Activated naive CD8-positive, alpha-beta T cell treated with anti-CD3 and anti-CD28 coated beads, Interleukin-2, amount 10 ng/mL, durations not matched to agents 7 days and 5 days (primary cell): ENCODE measurements at regions not wholly inside any gene's neighbourhood (a gene's known extent, or its start where the extent isn't known, plus 50 kb on each side); places are given as distances from the start of the nearest gene placed in this dataset.

Experiments
- ATAC-seq: fragments of 150-1000 bp; cut with Tn5 transposase; one replicate; pipeline ENCODE4 v1.10.0; 2021; ENCODE audit warnings: low read depth, moderate library complexity
- POLR2A ChIA-PET: fragments of 350-600 bp; sonication (Branson Sonifier 250); formaldehyde crosslinking; loops from one replicate; lab custom pipeline; 2021; ENCODE audit warnings: antibody characterized with exemption; lab: Charles Lee
- DNase-seq: peaks from one replicate; pipeline ENCODE4 v3.0.0; 2021
- H3K27ac Mint-ChIP-seq: one replicate; pipeline ENCODE4 v1.8.0; 2022; ENCODE audit warnings: mild to moderate bottlenecking, mixed read lengths
- H3K27me3 Mint-ChIP-seq: one replicate; pipeline ENCODE4 v1.8.0; 2022; ENCODE audit warnings: mild to moderate bottlenecking, moderate library complexity, mixed read lengths
- H3K36me3 Mint-ChIP-seq: one replicate; pipeline ENCODE4 v1.8.0; 2021; ENCODE audit warnings: mild to moderate bottlenecking, mixed read lengths
- H3K4me1 Mint-ChIP-seq: one replicate; pipeline ENCODE4 v1.8.0; 2021; ENCODE audit warnings: mixed read lengths
- H3K4me3 Mint-ChIP-seq: one replicate; pipeline ENCODE4 v1.8.0; 2022; ENCODE audit warnings: mild to moderate bottlenecking, moderate library complexity, mixed read lengths
- H3K9me3 Mint-ChIP-seq: one replicate; pipeline ENCODE4 v1.8.0; 2021; ENCODE audit warnings: mixed read lengths

- POLR2A ChIA-PET: no interaction called here
- Mint-ChIP-seq H3K27me3 (peaks cover 4% of the 10 kb centered on the region), H3K36me3 (no peaks in the 10 kb centered on the region), H3K27ac (no peak overlapping the region), H3K4me1 (no peaks in the 10 kb centered on the region), H3K9me3 (no peaks in the 10 kb centered on the region), H3K4me3 (no peak overlapping the region)
- ATAC-seq (no peak), DNase-seq (no peak)
Measured at GRCh38 chr15:35629766-35630165, 83.8 kb upstream of the DPH6 start.

GRCh38 chr15:35630532-35630931 is 84.6 kb upstream of the DPH6 start:
- POLR2A ChIA-PET: no interaction called here
- no peak for DNase-seq
- no peak for ATAC-seq

GRCh38 chr15:35630985-35631384 is 85.0 kb upstream of the DPH6 start:
- H3K4me3 Mint-ChIP-seq: no peak overlapping the region
- no peaks in the 10 kb centered on the region for H3K9me3 Mint-ChIP-seq
- H3K36me3 Mint-ChIP-seq: no peaks in the 10 kb centered on the region
- H3K27me3 Mint-ChIP-seq: peaks cover 4% of the 10 kb centered on the region
- POLR2A ChIA-PET: no interaction called here
- no peaks in the 10 kb centered on the region for H3K4me1 Mint-ChIP-seq
- H3K27ac Mint-ChIP-seq: no peak overlapping the region
- ATAC-seq: no peak
- DNase-seq: no peak

More at GRCh38 chr15:35630532-35630931, 84.6 kb upstream of the DPH6 start:
- no peaks in the 10 kb centered on the region for H3K36me3 Mint-ChIP-seq
- H3K4me3 Mint-ChIP-seq: no peak overlapping the region
- H3K27me3 Mint-ChIP-seq: peaks cover 4% of the 10 kb centered on the region
- H3K4me1 Mint-ChIP-seq: no peaks in the 10 kb centered on the region
- H3K27ac Mint-ChIP-seq: no peak overlapping the region
- no peaks in the 10 kb centered on the region for H3K9me3 Mint-ChIP-seq

- H3K27me3 Mint-ChIP-seq: peaks cover 7% of the 10 kb centered on the region
- peaks cover 1% of the 10 kb centered on the region for H3K9me3 Mint-ChIP-seq
- no peak overlapping the region for H3K27ac Mint-ChIP-seq
- no peak overlapping the region for H3K4me3 Mint-ChIP-seq
- DNase-seq (no peak), ATAC-seq (no peak)
- no peaks in the 10 kb centered on the region for H3K4me1 Mint-ChIP-seq
- POLR2A ChIA-PET: no interaction called here
- H3K36me3 Mint-ChIP-seq: no peaks in the 10 kb centered on the region
Measured at GRCh38 chr15:35633677-35634076, 87.7 kb upstream of the DPH6 start.

GRCh38 chr15:35646790-35647189 is 100.8 kb upstream of the DPH6 start:
- Mint-ChIP-seq H3K27me3 (no peaks in the 10 kb centered on the region), H3K36me3 (peaks cover 2% of the 10 kb centered on the region), H3K4me3 (no peak overlapping the region), H3K4me1 (no peaks in the 10 kb centered on the region), H3K9me3 (peaks cover 5% of the 10 kb centered on the region), H3K27ac (no peak overlapping the region)
- POLR2A ChIA-PET: no interaction called here
- DNase-seq (no peak), ATAC-seq (no peak)

- ATAC-seq: no peak
- H3K27ac Mint-ChIP-seq: no peak overlapping the region
- H3K9me3 Mint-ChIP-seq: peaks cover 5% of the 10 kb centered on the region
- H3K4me1 Mint-ChIP-seq: no peaks in the 10 kb centered on the region
- POLR2A ChIA-PET: no interaction called here
- no peak overlapping the region for H3K4me3 Mint-ChIP-seq
- DNase-seq: no peak
- peaks cover 2% of the 10 kb centered on the region for H3K36me3 Mint-ChIP-seq
- H3K27me3 Mint-ChIP-seq: no peaks in the 10 kb centered on the region
Measured at GRCh38 chr15:35647303-35647702, 101.3 kb upstream of the DPH6 start.

GRCh38 chr15:35648941-35649340 is 103.0 kb upstream of the DPH6 start:
- Mint-ChIP-seq H3K4me1 (no peaks in the 10 kb centered on the region), H3K27me3 (peaks cover 3% of the 10 kb centered on the region), H3K36me3 (peaks cover 2% of the 10 kb centered on the region), H3K4me3 (no peak overlapping the region), H3K27ac (no peak overlapping the region), H3K9me3 (peaks cover 2% of the 10 kb centered on the region)
- POLR2A ChIA-PET: no interaction called here
- no peak for DNase-seq
- no peak for ATAC-seq

GRCh38 chr15:35649575-35649974 is 103.6 kb upstream of the DPH6 start:
- no peak for ATAC-seq
- Mint-ChIP-seq H3K27ac (no peak overlapping the region), H3K9me3 (peaks cover 2% of the 10 kb centered on the region), H3K4me1 (no peaks in the 10 kb centered on the region), H3K36me3 (peaks cover 2% of the 10 kb centered on the region), H3K27me3 (peaks cover 7% of the 10 kb centered on the region), H3K4me3 (no peak overlapping the region)
- no peak for DNase-seq
- POLR2A ChIA-PET: no interaction called here

GRCh38 chr15:35654332-35654731 is 108.4 kb upstream of the DPH6 start:
- DNase-seq (no peak), ATAC-seq (no peak)
- H3K27ac Mint-ChIP-seq: no peak overlapping the region
- H3K9me3 Mint-ChIP-seq: no peaks in the 10 kb centered on the region
- POLR2A ChIA-PET: no interaction called here
- no peaks in the 10 kb centered on the region for H3K4me1 Mint-ChIP-seq
- no peaks in the 10 kb centered on the region for H3K36me3 Mint-ChIP-seq
- no peak overlapping the region for H3K4me3 Mint-ChIP-seq
- H3K27me3 Mint-ChIP-seq: peaks cover 7% of the 10 kb centered on the region

GRCh38 chr15:35657679-35658311 is 111.8 kb upstream of the DPH6 start:
- Mint-ChIP-seq H3K4me1 (no peaks in the 10 kb centered on the region), H3K27ac (no peak overlapping the region), H3K36me3 (no peaks in the 10 kb centered on the region), H3K9me3 (no peaks in the 10 kb centered on the region), H3K4me3 (no peak overlapping the region), H3K27me3 (peaks cover 14% of the 10 kb centered on the region)
- ATAC-seq (no peak), DNase-seq (no peak)
- POLR2A ChIA-PET: no interaction called here

- Mint-ChIP-seq H3K9me3 (peaks cover 1% of the 10 kb centered on the region), H3K27ac (no peak overlapping the region), H3K4me1 (peaks cover 4% of the 10 kb centered on the region), H3K36me3 (peaks cover 1% of the 10 kb centered on the region), H3K27me3 (peaks cover 13% of the 10 kb centered on the region), H3K4me3 (no peak overlapping the region)
- no peak for DNase-seq
- POLR2A ChIA-PET: no interaction called here
- no peak for ATAC-seq
Measured at GRCh38 chr15:35663956-35664355, 118.0 kb upstream of the DPH6 start.

GRCh38 chr15:35665896-35666536 is 120.1 kb upstream of the DPH6 start:
- Mint-ChIP-seq H3K27ac (no peak overlapping the region), H3K4me3 (no peak overlapping the region), H3K9me3 (peaks cover 1% of the 10 kb centered on the region), H3K4me1 (peaks cover 4% of the 10 kb centered on the region), H3K27me3 (peaks cover 8% of the 10 kb centered on the region), H3K36me3 (peaks cover 1% of the 10 kb centered on the region)
- no peak for DNase-seq
- POLR2A ChIA-PET: no interaction called here
- ATAC-seq: no peak

- ATAC-seq: no peak
- peaks cover 1% of the 10 kb centered on the region for H3K9me3 Mint-ChIP-seq
- no peak overlapping the region for H3K27ac Mint-ChIP-seq
Measured at GRCh38 chr15:35667908-35668307, 121.9 kb upstream of the DPH6 start.

GRCh38 chr15:35669021-35669420 is 123.1 kb upstream of the DPH6 start:
- Mint-ChIP-seq H3K27me3 (peaks cover 5% of the 10 kb centered on the region), H3K4me1 (peaks cover 14% of the 10 kb centered on the region), H3K27ac (no peak overlapping the region), H3K4me3 (no peak overlapping the region), H3K36me3 (peaks cover 1% of the 10 kb centered on the region), H3K9me3 (peaks cover 1% of the 10 kb centered on the region)
- no peak for ATAC-seq
- DNase-seq: no peak
- POLR2A ChIA-PET: no interaction called here

More at GRCh38 chr15:35667908-35668307, 121.9 kb upstream of the DPH6 start:
- no peak for DNase-seq
- H3K4me1 Mint-ChIP-seq: peaks cover 7% of the 10 kb centered on the region
- no peak overlapping the region for H3K4me3 Mint-ChIP-seq
- peaks cover 1% of the 10 kb centered on the region for H3K36me3 Mint-ChIP-seq
- H3K27me3 Mint-ChIP-seq: peaks cover 5% of the 10 kb centered on the region
- POLR2A ChIA-PET: no interaction called here
